ENCODE measurements at regions not wholly inside any gene's neighbourhood (a gene's known extent, or its start where the extent isn't known, plus 50 kb on each side); places are given as distances from the start of the nearest gene placed in this dataset.

- no peak for DNase-seq (ENCODE audit: low read depth in 2 of 2)
These were observed 664.7 kb downstream of the ACTL7B start for GRCh38 chr9:108191065-108191464.

- no peak for DNase-seq (ENCODE audit: low read depth in 2 of 2)
These were observed 666.8 kb downstream of the ACTL7B start for GRCh38 chr9:108188976-108189375.

- DNase-seq (ENCODE audit: low read depth in 2 of 2) = no peak
These were observed 667.3 kb downstream of the ACTL7B start for GRCh38 chr9:108188482-108188881.

- DNase-seq (ENCODE audit: low read depth in 2 of 2) = no peak
These were observed 669.0 kb downstream of the ACTL7B start for GRCh38 chr9:108186642-108187395.

GRCh38 chr9:108185613-108186012 is 670.2 kb downstream of the ACTL7B start:
- no peak for DNase-seq (ENCODE audit: low read depth in 2 of 2)

- no peak for DNase-seq (ENCODE audit: low read depth in 2 of 2)
These were observed 670.8 kb downstream of the ACTL7B start for GRCh38 chr9:108184941-108185340.

GRCh38 chr9:108184009-108184408 is 671.8 kb downstream of the ACTL7B start:
- DNase-seq (ENCODE audit: low read depth in 2 of 2) = no peak

- no peak for DNase-seq (ENCODE audit: low read depth in 2 of 2)
These were observed 672.8 kb downstream of the ACTL7B start for GRCh38 chr9:108182950-108183381.

- no peak for DNase-seq (ENCODE audit: low read depth in 2 of 2)
These were observed 673.5 kb downstream of the ACTL7B start for GRCh38 chr9:108182270-108182669.

- no peak for DNase-seq (ENCODE audit: low read depth in 2 of 2)
These were observed 674.3 kb downstream of the ACTL7B start for GRCh38 chr9:108181441-108181840.

- DNase-seq (ENCODE audit: low read depth in 2 of 2) = no peak
These were observed 675.2 kb downstream of the ACTL7B start for GRCh38 chr9:108180541-108180940.

- DNase-seq (ENCODE audit: low read depth in 2 of 2) = no peak
These were observed 677.5 kb downstream of the ACTL7B start for GRCh38 chr9:108178318-108178717.

- no peak for DNase-seq (ENCODE audit: low read depth in 2 of 2)
These were observed 678.8 kb upstream of the KLF4 start for GRCh38 chr9:108168236-108168850.

- DNase-seq (ENCODE audit: low read depth in 2 of 2) = no peak
These were observed 677.7 kb upstream of the KLF4 start for GRCh38 chr9:108167136-108167900.

GRCh38 chr9:108166519-108166918 is 677.0 kb upstream of the KLF4 start:
- DNase-seq (ENCODE audit: low read depth in 2 of 2) = no peak

- no peak for DNase-seq (ENCODE audit: low read depth in 2 of 2)
These were observed 673.9 kb upstream of the KLF4 start for GRCh38 chr9:108163321-108164005.

- DNase-seq (ENCODE audit: low read depth in 2 of 2) = no peak
These were observed 673.1 kb upstream of the KLF4 start for GRCh38 chr9:108162664-108163063.

GRCh38 chr9:108161503-108161902 is 671.9 kb upstream of the KLF4 start:
- no peak for DNase-seq (ENCODE audit: low read depth in 2 of 2)

- DNase-seq (ENCODE audit: low read depth in 2 of 2) = no peak
These were observed 671.3 kb upstream of the KLF4 start for GRCh38 chr9:108160706-108161355.

- no peak for DNase-seq (ENCODE audit: low read depth in 2 of 2)
These were observed 670.5 kb upstream of the KLF4 start for GRCh38 chr9:108160039-108160438.

GRCh38 chr9:108158236-108158995 is 668.8 kb upstream of the KLF4 start:
- DNase-seq (ENCODE audit: low read depth in 2 of 2) = no peak
